Gastroesophageal sphincter (tissue), 4 donors: ENCODE measurements at regions not wholly inside any gene's neighbourhood (a gene's known extent, or its start where the extent isn't known, plus 50 kb on each side); places are given as distances from the start of the nearest gene placed in this dataset.

Experiments
- ATAC-seq: fragments of 150-250 bp; one replicate; pipeline ENCODE4 v1.9.1; 2016; ENCODE audit warnings: mild to moderate bottlenecking, moderate library complexity
- H3K27ac ChIP-seq, 4 donors: fragments of 200-600 bp; sonication (generic) in 3 of 4; 1 replicate in 3 of 4; 2 replicates in 1 of 4; pipeline ENCODE4 v1.5.1; 2016 to 2019
- H3K27me3 ChIP-seq: fragments of 200-600 bp; sonication (generic); one replicate; pipeline ENCODE4 v1.5.1; 2019
- H3K36me3 ChIP-seq, 2 donors: fragments of 200-600 bp; sonication (generic); one replicate each; pipeline ENCODE4 v1.5.1; 2019; ENCODE audit warnings: control low read depth in 1 of 2
- H3K4me1 ChIP-seq, 3 donors: fragments of 200-600 bp; sonication (generic); 1 replicate in 2 of 3; 2 replicates in 1 of 3; pipeline ENCODE4 v1.5.1; 2016 to 2019; ENCODE audit warnings: control low read depth in 2 of 3
- H3K4me3 ChIP-seq, 2 donors: fragments of 200-600 bp; sonication (generic); one replicate each; pipeline ENCODE4 v1.5.1; 2019; ENCODE audit warnings: mild to moderate bottlenecking in 1 of 2, moderate library complexity in 1 of 2
- H3K9me3 ChIP-seq, 3 donors: fragments of 200-600 bp; sonication (generic); one replicate each; pipeline ENCODE4 v1.5.1; 2017 to 2019; ENCODE audit warnings: control low read depth in 2 of 3
- EP300 ChIP-seq: sonication (generic); formaldehyde crosslinking; IDR thresholded peaks from one replicate; pipeline ENCODE4 v1.6.1; 2017; ENCODE audit warnings: antibody characterized with exemption, mild to moderate bottlenecking
- POLR2A ChIP-seq, 2 donors: fragments of 450-650 bp; IDR thresholded peaks; one replicate each; pipeline ENCODE4 v1.6.1; 2017; ENCODE audit warnings: antibody characterized with exemption in 2 of 2, mild to moderate bottlenecking in 2 of 2, moderate library complexity in 1 of 2
- POLR2AphosphoS5 ChIP-seq: sonication (generic); formaldehyde crosslinking; IDR thresholded peaks from one replicate; pipeline ENCODE4 v1.6.1; 2017; ENCODE audit warnings: antibody characterized with exemption
- WGBS, 2 donors: methylation state at CpG; one replicate each; pipeline ENCODE4 v1.1.5; 2018; ENCODE audit warnings: low coverage in 1 of 2; 5-methylcytosine and 5-hydroxymethylcytosine counted together
- TF ChIP-seq, protein P1 (sequence below), 4 experiments: fragments of 200-600 bp in 2 of 4; fragments of 450-650 bp in 2 of 4; sonication (generic) in 1 of 4; IDR thresholded peaks; one replicate each; pipeline ENCODE4 v1.5.1; 2017 to 2019; ENCODE audit warnings: antibody characterized with exemption in 4 of 4, mild to moderate bottlenecking in 2 of 4, moderate library complexity in 2 of 4

- TF ChIP-seq, protein P1, sequence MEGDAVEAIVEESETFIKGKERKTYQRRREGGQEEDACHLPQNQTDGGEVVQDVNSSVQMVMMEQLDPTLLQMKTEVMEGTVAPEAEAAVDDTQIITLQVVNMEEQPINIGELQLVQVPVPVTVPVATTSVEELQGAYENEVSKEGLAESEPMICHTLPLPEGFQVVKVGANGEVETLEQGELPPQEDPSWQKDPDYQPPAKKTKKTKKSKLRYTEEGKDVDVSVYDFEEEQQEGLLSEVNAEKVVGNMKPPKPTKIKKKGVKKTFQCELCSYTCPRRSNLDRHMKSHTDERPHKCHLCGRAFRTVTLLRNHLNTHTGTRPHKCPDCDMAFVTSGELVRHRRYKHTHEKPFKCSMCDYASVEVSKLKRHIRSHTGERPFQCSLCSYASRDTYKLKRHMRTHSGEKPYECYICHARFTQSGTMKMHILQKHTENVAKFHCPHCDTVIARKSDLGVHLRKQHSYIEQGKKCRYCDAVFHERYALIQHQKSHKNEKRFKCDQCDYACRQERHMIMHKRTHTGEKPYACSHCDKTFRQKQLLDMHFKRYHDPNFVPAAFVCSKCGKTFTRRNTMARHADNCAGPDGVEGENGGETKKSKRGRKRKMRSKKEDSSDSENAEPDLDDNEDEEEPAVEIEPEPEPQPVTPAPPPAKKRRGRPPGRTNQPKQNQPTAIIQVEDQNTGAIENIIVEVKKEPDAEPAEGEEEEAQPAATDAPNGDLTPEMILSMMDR (IDR thresholded peaks at IDR 0.05) = no peak
- TF ChIP-seq POLR2A (IDR thresholded peaks at IDR 0.05) (no peak), EP300 (no peak), POLR2AphosphoS5 (no peak)
- no peak for ATAC-seq
- Histone ChIP-seq H3K36me3 (no peaks in the 10 kb centered on the region), H3K4me3 (no peak overlapping the region), H3K27ac (no peak overlapping the region), H3K9me3 (peaks cover 0 to 28% (median 0%) of the 10 kb centered on the region in 3 donors), H3K27me3 (peaks cover 23% of the 10 kb centered on the region), H3K4me1 (no peaks in the 10 kb centered on the region)
- WGBS, 2 donors = 84% methylated on average over 5 of the region's 5 CpGs; no CpG with 5 or more reads in 1 of the 2 donors
Observed at GRCh38 chr1:5253036-5253435, 598.6 kb downstream of the AJAP1 start.

GRCh38 chr1:5250336-5250735 lies 595.9 kb downstream of the AJAP1 start:
- no peaks in the 10 kb centered on the region for H3K4me1 ChIP-seq
- TF ChIP-seq, protein P1 (IDR thresholded peaks at IDR 0.05) = no peak
- TF ChIP-seq EP300 = no peak
- no peak for TF ChIP-seq POLR2A (IDR thresholded peaks at IDR 0.05)
- TF ChIP-seq POLR2AphosphoS5 = no peak
- 30% methylated on average over 2 of the region's 2 CpGs; no CpG with 5 or more reads in 1 of the 2 donors for WGBS, 2 donors
- H3K27me3 ChIP-seq = peaks cover 30% of the 10 kb centered on the region
- H3K4me3 ChIP-seq = no peak overlapping the region
- no peak for ATAC-seq
- H3K27ac ChIP-seq = no peak overlapping the region
- H3K9me3 ChIP-seq = peaks cover 0 to 19% (median 0%) of the 10 kb centered on the region in 3 donors
- no peaks in the 10 kb centered on the region for H3K36me3 ChIP-seq

DNA sequence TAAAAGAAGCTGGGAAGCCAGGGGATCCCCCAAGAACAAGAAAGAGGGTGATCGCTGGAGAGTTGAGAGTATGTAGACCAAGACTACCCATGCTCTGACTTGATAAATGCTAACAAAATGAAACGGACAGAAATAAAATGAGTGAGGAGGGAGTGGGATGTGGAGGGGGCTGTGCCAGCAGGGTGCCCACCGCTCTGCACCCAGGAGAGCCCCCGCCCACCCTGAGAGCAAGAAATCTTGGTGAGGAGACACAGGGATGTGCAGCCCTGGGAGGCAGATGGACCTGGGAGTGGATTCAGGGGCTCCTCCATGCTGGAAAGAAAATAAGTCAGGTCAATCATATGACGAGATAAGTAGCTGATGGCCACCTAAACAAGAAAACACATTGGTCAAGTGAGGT lies 590.9 kb downstream of the AJAP1 start:
- Histone ChIP-seq H3K4me3 (no peak overlapping the region), H3K36me3 (no peaks in the 10 kb centered on the region), H3K27me3 (peaks cover 38% of the 10 kb centered on the region), H3K4me1 (no peaks in the 10 kb centered on the region), H3K27ac (no peak overlapping the region), H3K9me3 (peaks cover 0 to 19% (median 0%) of the 10 kb centered on the region in 3 donors)
- 68 to 71% methylated on average over 3 to 5 of the region's 5 CpGs for WGBS, 2 donors
- no peak for ATAC-seq
- TF ChIP-seq EP300 (no peak), POLR2A (IDR thresholded peaks at IDR 0.05) (no peak), POLR2AphosphoS5 (no peak)
- TF ChIP-seq, protein P1 (IDR thresholded peaks at IDR 0.05) = no peak

DNA sequence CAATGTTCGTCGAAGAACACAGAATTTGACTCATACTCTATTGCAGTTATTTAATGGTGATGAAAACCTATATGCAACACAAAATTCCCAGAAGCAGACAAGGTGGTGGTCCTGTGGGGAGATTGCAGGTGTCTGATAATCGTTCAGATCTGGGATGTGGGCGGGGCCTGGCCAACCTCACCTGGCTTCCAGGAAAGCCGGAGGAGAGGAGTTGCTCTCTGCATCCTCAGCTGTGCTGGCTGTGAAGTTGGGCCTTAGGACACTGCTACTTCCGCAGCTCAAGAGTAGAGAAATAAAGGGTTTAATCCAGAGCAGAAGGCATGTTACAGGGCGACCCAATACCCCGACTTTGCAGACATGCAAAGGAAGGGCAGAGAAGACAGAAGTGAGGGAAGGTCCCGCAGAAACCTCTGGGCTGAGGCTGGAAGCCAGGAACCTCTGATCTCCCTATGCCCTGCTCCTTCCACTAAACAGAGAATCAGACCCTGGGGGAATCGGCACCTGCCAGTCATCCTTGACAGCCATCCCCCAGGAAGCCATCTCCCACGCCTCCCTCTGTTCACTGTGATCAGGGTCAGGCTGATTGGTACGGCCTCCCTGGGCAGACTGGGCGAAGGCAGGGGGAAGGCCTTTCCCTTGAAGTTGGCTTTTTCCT lies 590.3 kb downstream of the AJAP1 start:
- H3K9me3 ChIP-seq = peaks cover 0 to 13% (median 0%) of the 10 kb centered on the region in 3 donors
- TF ChIP-seq, protein P1 (IDR thresholded peaks at IDR 0.05) = no peak
- TF ChIP-seq POLR2A (IDR thresholded peaks at IDR 0.05) (no peak), EP300 (no peak), POLR2AphosphoS5 (no peak)
- H3K27ac ChIP-seq = no peak overlapping the region
- H3K4me1 ChIP-seq = no peaks in the 10 kb centered on the region
- peaks cover 32% of the 10 kb centered on the region for H3K27me3 ChIP-seq
- no peak for ATAC-seq
- H3K4me3 ChIP-seq = no peak overlapping the region
- WGBS, 2 donors = 67 to 83% methylated on average over 1 to 6 of the region's 13 CpGs
- H3K36me3 ChIP-seq = no peaks in the 10 kb centered on the region

- no peaks in the 10 kb centered on the region for H3K36me3 ChIP-seq
- 20 to 65% methylated on average over 1 to 4 of the region's 5 CpGs for WGBS, 2 donors
- no peak overlapping the region for H3K4me3 ChIP-seq
- no peaks in the 10 kb centered on the region for H3K9me3 ChIP-seq
- TF ChIP-seq POLR2A (IDR thresholded peaks at IDR 0.05) (no peak), POLR2AphosphoS5 (no peak), EP300 (no peak)
- TF ChIP-seq, protein P1 (IDR thresholded peaks at IDR 0.05) = no peak
- H3K4me1 ChIP-seq = no peaks in the 10 kb centered on the region
- no peak overlapping the region for H3K27ac ChIP-seq
- no peak for ATAC-seq
- peaks cover 23% of the 10 kb centered on the region for H3K27me3 ChIP-seq
Observed at GRCh38 chr1:5242850-5243249, 588.4 kb downstream of the AJAP1 start.
